Endothelial cell of umbilical vein (primary cell): ENCODE measurements at regions not wholly inside any gene's neighbourhood (a gene's known extent, or its start where the extent isn't known, plus 50 kb on each side); places are given as distances from the start of the nearest gene placed in this dataset.
"Not testable (repeated sequence)": the region's sequence is repeated elsewhere in the genome, so short reads cannot be mapped to it uniquely, and the experiment has no call there.

Experiments
- BruUV-seq: library from RNA; stranded (reverse); fragments of 400-500 nt; replicated peaks from 2 replicates; lab custom pipeline; 2021; lab: Mats Ljungman, UMichigan
- CTCF ChIA-PET: fragments of 300-600, 350-600 bp; sonication (Branson Sonifier 250); formaldehyde crosslinking; loops from one replicate; lab custom pipeline; 2021; ENCODE audit warnings: antibody characterized with exemption, inconsistent platforms; lab: Charles Lee
- POLR2A ChIA-PET: fragments of 300-600, 350-600 bp; sonication (Branson Sonifier 250); formaldehyde crosslinking; loops from one replicate; lab custom pipeline; 2021; ENCODE audit warnings: antibody characterized with exemption, inconsistent platforms; lab: Charles Lee
- DNase-seq: peaks from one replicate; pipeline ENCODE4 v3.0.0-alpha.2; 2011; ENCODE audit warnings: low read depth, low spot score
- FAIRE-seq: peaks from 2 replicates; lab custom pipeline; 2011; peaks lifted over from hg19 to GRCh38; lab: Jason Lieb, UNC
- H2AFZ ChIP-seq: 2 replicates; pipeline ENCODE4 v1.6.0; 2012; ENCODE audit warnings: low read depth, low read length, control low read depth, inconsistent platforms
- H3K27ac ChIP-seq: 2 replicates; pipeline ENCODE4 v1.5.1; 2011; ENCODE audit warnings: low read depth, mild to moderate bottlenecking, control low read depth, low read length, moderate library complexity; ENCODE audit not compliant: insufficient read depth
- H3K27me3 ChIP-seq, 2 experiments: 2 replicates each; pipeline versions ENCODE4 v1.6.0 to v1.6.1; 2011; ENCODE audit warnings: low read length in 2 of 2, mixed read lengths in 1 of 2; ENCODE audit not compliant: control insufficient read depth in 2 of 2, insufficient read depth in 2 of 2
- H3K36me3 ChIP-seq, 2 experiments: 2 replicates in 1 of 2; 3 replicates in 1 of 2; pipeline ENCODE4 v1.5.1; 2011; ENCODE audit warnings: low read length in 2 of 2, mild to moderate bottlenecking in 1 of 2, moderate library complexity in 1 of 2; ENCODE audit not compliant: control insufficient read depth in 2 of 2, insufficient read depth in 2 of 2; ENCODE audit errors: extremely low read depth in 1 of 2
- H3K4me1 ChIP-seq: 3 replicates; pipeline ENCODE4 v1.5.1; 2011; ENCODE audit warnings: mild to moderate bottlenecking, low read length; ENCODE audit not compliant: control insufficient read depth, insufficient read depth; ENCODE audit errors: extremely low read depth
- H3K4me2 ChIP-seq: 2 replicates; pipeline ENCODE4 v1.6.1; 2011; ENCODE audit warnings: low read length, control low read depth, mixed read lengths; ENCODE audit not compliant: insufficient read depth
- H3K4me3 ChIP-seq, 3 experiments: fragments of 200-600 bp in 1 of 3; sonication (generic), shearing (Covaris generic) in 1 of 3; replicated peaks in 1 of 3; 2 replicates each; pipeline ENCODE4 v1.5.1; 2011 to 2016; ENCODE audit warnings: control low read depth in 3 of 3, low read length in 3 of 3, mild to moderate bottlenecking in 2 of 3, inconsistent platforms in 1 of 3, low read depth in 1 of 3, moderate library complexity in 1 of 3; ENCODE audit not compliant: insufficient read depth in 1 of 3
- H3K79me2 ChIP-seq: 2 replicates; pipeline ENCODE4 v1.6.0; 2012; ENCODE audit warnings: low read length, inconsistent platforms; ENCODE audit not compliant: control insufficient read depth, insufficient read depth
- H3K9ac ChIP-seq: replicated peaks from 2 replicates; pipeline ENCODE3; 2011; ENCODE audit warnings: low read length, control low read depth; ENCODE audit not compliant: insufficient read depth; ENCODE audit errors: extremely low read depth
- H3K9me1 ChIP-seq: replicated peaks from 3 replicates; pipeline ENCODE4 v1.6.0; 2011; ENCODE audit warnings: mild to moderate bottlenecking, low read length; ENCODE audit not compliant: control insufficient read depth, insufficient read depth; ENCODE audit errors: extremely low read depth
- H3K9me3 ChIP-seq: replicated peaks from 2 replicates; pipeline ENCODE4 v1.5.1; 2012; ENCODE audit warnings: low read length, inconsistent platforms; ENCODE audit not compliant: control insufficient read depth, insufficient read depth
- H4K20me1 ChIP-seq: replicated peaks from 2 replicates; pipeline ENCODE3; 2011; ENCODE audit warnings: mild to moderate bottlenecking, low read length; ENCODE audit not compliant: control insufficient read depth, insufficient read depth; ENCODE audit errors: extremely low read depth
- dilution Hi-C: fragments of 300-500 bp; cut with MboI; formaldehyde crosslinking; loops from one replicate; pipeline ENCODE4 v1.15.0; 2019; ENCODE audit warnings: low sequenced_read_pairs; ENCODE audit not compliant: extremely low pct_ligation_motif_present
- intact Hi-C: fragments of 100-400 bp; cut with micrococcal nuclease; formaldehyde crosslinking; loops from one replicate; pipeline ENCODE4 v1.10.0; 2022

- FAIRE-seq, H3K27ac ChIP-seq, H3K4me2 ChIP-seq, H3K36me3 ChIP-seq, H3K27me3 ChIP-seq, H2AFZ ChIP-seq, H3K9me1 ChIP-seq, DNase-seq, intact Hi-C loops, H3K9me3 ChIP-seq, H3K4me3 ChIP-seq, BruUV-seq, CTCF ChIA-PET, H4K20me1 ChIP-seq, dilution Hi-C loops, H3K4me1 ChIP-seq, POLR2A ChIA-PET, H3K9ac ChIP-seq, H3K79me2 ChIP-seq: not testable (repeated sequence)
These were observed 286.4 kb upstream of the AGTR2 start for GRCh38 chrX:115884121-115884520.

GRCh38 chrX:115888041-115888440 lies 282.5 kb upstream of the AGTR2 start:
- H3K4me1 ChIP-seq, H3K79me2 ChIP-seq, H3K27ac ChIP-seq, DNase-seq, H3K27me3 ChIP-seq, H3K9me3 ChIP-seq, H3K4me2 ChIP-seq, H3K36me3 ChIP-seq, H3K4me3 ChIP-seq, H2AFZ ChIP-seq, intact Hi-C loops, H3K9me1 ChIP-seq, H4K20me1 ChIP-seq, BruUV-seq, dilution Hi-C loops, FAIRE-seq, H3K9ac ChIP-seq, CTCF ChIA-PET, POLR2A ChIA-PET: not testable (repeated sequence)

- H3K79me2 ChIP-seq, dilution Hi-C loops, H3K9me3 ChIP-seq, H3K27ac ChIP-seq, H3K4me1 ChIP-seq, H2AFZ ChIP-seq, H3K9ac ChIP-seq, H3K9me1 ChIP-seq, DNase-seq, intact Hi-C loops, BruUV-seq, FAIRE-seq, H3K4me3 ChIP-seq, H4K20me1 ChIP-seq, CTCF ChIA-PET, H3K4me2 ChIP-seq, H3K27me3 ChIP-seq, POLR2A ChIA-PET, H3K36me3 ChIP-seq: not testable (repeated sequence)
These were observed 282.0 kb upstream of the AGTR2 start for GRCh38 chrX:115888519-115888918.
